ENCODE measurements at regions not wholly inside any gene's neighbourhood (a gene's known extent, or its start where the extent isn't known, plus 50 kb on each side); places are given as distances from the start of the nearest gene placed in this dataset.

DNA sequence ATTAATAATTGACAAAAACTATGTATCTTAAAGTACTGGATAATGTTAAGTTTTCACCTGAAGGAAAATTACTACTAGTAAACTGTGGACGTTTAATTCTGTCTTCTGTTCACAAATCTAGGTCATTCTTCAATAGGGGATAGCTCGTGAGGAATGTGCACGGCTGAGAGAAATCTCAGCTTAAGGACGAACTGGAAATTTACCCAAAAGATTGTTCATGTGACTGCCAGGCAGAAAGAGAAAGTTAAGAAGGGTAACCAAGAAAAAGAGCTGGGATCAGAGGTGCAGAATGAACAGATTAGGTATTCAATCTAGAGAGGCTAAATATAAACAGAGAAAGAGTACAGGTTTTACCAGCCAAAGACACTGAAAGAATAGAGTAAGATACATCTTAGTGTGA is 245.3 kb downstream of the CASP12 start:
- no peak for DNase-seq

- DNase-seq = no peak
Measured at GRCh38 chr11:104650234-104650633, 248.0 kb downstream of the CASP12 start.

GRCh38 chr11:104649002-104649401 is 249.3 kb downstream of the CASP12 start:
- DNase-seq = no peak

DNA sequence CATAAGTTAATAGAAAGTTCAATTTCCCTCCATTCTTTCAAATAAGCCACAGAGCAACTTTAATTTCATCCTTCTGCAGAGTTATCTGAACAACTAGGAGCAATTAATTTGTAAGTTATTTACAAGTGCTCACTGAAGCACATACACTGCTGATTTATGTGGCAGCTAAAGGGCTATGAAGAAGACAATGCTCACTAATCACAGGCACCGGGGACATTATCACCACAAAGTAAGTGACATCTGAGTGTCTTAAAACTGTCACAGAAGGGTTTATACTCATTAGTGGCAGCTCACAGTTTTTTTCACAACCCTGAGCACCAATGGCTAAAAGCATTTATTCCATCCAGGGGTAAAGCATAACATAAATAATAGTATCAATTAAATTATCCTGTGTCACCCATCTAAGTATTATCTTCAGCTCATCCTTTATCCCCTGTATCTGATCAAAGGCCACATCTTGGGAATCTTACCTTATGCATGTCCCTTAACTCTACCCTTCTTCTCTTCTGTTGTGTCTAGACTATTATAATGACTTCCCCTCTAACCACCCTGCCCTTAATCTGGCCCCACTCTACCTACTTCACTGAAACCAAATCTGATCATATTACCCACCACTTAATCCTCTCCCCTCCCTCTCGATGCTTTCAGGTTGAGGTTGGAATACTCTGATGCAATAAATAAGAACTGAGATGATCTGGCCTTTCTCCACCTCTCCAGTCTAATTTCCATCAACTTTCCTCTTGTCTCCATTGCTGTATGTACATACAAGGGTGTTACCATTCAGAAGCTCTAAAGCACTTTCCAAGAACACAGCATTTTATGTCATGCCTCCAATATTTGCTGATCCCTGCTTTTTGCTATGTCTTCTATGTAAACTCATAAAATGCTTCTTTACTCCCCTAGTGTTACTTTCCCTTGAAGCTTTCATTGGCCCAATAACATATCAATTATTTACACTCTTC is 252.7 kb downstream of the CASP12 start:
- no peak for DNase-seq

DNA sequence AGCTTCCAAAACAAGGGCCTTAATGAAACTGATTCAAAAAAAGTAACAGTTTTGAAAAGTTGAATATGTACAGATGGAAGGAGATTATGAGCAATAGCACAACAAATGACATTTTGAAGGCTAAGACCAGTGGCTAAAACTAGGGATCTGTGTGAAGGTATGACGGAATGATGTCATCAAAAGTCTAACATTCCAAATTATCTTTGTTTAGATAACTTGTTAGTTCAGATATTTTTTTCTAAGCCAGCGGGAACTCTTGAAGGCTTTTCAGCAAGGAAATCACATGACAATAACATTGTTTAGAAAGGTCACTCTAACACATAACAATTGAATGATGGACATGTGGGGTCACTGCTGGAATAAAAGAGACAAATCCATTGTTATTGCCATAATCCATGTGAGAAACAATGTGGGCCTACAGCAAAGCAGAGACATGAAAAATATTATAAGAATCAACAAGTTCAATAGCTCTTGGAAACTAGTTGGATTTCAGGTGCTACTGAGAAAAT is 260.5 kb downstream of the CASP12 start:
- DNase-seq = no peak

DNA sequence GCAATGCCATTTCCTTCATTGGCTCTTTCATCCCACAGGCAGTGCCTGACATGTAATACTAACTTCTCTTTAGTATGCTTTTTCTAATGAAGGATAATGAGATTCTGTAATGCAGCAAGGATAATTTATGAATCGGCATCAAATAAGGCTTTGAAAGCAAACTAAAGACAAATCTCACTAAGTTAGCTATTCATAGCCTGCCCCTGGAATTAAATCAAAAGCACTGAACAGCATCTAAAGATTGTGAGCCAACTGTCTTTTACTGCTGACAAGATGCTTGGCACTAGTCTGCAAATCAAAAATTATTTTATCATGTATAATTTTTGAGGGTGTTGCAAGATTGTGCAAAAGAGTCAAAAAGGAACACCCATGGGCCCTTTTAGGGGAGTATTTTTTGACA is 265.0 kb downstream of the CASP12 start:
- DNase-seq = no peak

- DNase-seq = no peak
Measured at GRCh38 chr11:104630352-104630751, 267.9 kb downstream of the CASP12 start.

DNA sequence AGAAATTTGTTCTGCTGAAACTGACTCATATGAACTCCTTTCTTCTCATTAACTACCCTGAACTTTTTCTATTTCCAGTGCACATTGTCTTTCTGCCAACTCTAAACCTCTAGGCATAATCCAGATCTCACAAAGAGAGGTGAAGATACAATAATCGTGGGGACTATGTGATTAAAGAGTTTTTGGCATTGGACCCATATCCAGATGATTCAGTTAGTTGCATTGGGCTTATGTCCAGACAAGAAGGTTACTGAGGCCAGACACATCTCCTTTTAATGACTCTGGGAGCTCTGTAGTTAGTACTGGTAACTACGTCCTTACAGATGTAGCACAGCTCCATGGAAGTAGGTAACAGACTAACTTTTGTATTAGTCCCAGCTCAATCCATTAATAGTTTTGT is 273.0 kb downstream of the CASP12 start:
- peak; percentile 41 for DNase-seq

DNA sequence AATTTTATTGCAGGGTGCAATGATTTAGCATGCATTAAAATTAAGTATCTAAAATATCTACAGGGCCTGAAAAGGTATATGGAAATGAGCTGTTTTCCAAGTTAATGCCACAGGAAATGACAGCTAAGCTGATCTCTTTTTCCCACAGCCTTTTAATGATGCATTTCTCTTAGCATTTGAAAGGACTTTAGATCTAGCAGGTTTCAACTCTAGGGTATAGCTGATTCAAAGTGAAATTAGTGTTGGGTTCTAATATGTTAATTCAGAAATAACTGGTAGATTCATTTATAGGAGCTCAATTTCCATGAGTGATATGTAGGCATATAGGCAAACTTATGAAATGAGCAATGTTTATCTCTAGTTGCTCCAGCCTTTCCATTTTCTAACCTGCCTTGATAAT is 274.2 kb downstream of the CASP12 start:
- no peak for DNase-seq

DNA sequence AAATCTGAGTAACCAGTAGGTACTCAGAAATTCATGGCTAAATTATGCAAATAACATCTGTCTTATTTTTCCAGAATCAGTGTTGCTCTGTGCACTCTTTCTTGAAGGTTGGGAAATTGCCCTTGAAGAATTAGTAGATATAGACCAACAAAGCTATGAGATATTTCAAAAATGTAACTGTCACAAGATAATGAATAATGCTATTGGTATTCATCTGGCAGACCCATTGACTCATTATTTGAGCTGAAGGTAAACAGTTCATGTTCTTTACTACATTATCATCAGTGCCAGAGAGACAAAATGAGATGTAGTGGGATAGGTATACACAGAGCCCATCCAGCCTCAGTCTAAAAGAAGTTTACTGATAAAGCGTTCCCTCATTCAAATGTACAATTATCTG is 274.7 kb downstream of the CASP12 start:
- peak; percentile 59 for DNase-seq

DNA sequence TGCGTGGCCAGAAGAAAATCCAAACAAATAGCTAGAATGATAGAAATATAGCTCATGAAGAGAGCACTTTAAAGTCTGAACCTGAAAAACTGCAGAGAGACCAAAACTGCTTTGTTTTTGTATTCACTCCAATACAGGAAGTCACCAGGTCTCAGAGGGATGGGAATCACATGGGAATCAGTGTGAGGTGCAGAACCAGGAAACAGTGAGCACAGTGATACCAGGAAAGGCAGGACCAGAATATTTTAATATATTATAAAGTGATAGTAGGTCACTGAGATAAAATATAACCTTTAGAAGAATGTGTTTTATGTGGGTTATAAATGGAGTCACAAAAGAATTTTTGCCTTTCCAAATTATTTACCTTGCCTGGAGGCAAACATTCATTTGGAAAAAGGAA is 277.3 kb downstream of the CASP12 start:
- no peak for DNase-seq

DNA sequence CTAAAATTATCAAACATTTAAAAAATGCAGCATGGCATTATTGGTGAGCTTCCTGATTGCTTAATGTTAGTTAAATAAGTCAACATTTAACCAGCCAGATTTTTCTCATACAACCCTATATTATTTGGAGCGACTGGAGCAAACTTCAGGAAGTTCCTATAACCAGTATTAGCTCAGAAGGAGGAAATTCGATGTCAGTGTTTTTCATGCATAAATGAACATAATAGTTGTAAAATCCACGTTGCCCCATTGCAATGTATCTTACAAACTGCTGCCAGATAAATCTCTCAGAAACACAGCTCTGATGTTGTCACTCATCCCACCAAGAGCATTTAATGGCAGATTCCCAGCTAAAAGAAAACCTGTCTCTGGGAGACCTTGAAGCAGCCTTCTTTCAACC is 278.5 kb downstream of the CASP12 start:
- DNase-seq = no peak

DNA sequence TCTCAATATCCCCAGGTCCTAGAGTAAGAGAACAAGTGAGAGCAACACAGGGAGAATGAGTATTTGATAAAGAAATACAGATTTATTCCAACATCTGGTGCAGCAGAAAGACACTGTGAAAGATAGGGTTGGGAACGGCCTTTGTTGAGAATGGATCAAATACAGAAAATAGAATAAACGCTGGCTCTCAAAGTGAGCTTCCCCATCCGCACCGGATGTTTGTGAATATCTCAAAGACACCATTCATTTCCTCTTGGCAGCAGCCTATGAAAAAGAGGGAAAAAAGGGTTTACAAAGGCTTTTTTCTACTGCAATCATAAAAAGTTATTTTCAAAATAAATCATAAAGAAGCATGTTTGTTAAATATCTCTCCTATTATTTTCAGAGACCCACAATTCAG is 279.3 kb downstream of the CASP12 start:
- DNase-seq = no peak

- DNase-seq = no peak
Measured at GRCh38 chr11:104614961-104615360, 283.3 kb downstream of the CASP12 start.

GRCh38 chr11:104614117-104614680 is 284.1 kb downstream of the CASP12 start:
- DNase-seq = no peak

DNA sequence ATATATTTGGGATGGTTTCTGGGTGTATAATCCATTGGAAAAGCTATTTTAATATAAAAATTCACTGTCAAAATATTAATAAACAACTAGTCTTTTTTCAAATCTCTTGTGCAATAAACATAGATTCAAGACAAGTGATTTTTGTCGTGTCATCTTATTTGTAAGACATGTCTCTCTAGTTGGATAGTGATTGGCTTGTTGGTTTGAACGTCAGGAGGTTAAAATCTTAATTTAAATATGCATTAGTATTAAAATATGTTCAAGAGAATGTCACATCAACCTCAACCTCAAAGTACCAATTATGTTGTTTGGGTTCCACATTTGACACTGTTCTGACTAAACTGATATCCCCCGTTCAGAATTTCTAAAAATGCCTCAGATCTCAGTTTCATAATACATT is 287.6 kb downstream of the CASP12 start:
- DNase-seq = no peak

- peak; percentile 68 for DNase-seq
Measured at GRCh38 chr11:104609311-104610085, 288.8 kb downstream of the CASP12 start.

DNA sequence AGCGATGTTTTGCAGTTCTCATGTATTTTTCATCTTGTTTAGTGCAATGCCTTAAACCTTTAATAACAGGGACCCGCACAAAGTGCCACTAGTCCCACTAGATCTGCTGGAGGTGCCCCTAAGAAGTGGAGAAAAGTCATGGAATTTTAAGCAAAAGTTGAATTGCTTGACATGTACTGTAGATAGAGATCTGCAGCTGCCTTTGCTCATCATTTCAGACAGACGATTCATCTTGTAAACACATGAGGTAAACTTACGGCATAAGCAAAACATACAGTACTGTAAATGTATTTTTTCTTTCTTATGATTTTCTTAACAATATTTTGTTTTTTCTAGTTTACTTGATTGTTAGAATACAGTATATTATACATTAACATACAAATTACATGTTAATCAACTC is 295.6 kb downstream of the CASP12 start:
- no peak for DNase-seq

DNA sequence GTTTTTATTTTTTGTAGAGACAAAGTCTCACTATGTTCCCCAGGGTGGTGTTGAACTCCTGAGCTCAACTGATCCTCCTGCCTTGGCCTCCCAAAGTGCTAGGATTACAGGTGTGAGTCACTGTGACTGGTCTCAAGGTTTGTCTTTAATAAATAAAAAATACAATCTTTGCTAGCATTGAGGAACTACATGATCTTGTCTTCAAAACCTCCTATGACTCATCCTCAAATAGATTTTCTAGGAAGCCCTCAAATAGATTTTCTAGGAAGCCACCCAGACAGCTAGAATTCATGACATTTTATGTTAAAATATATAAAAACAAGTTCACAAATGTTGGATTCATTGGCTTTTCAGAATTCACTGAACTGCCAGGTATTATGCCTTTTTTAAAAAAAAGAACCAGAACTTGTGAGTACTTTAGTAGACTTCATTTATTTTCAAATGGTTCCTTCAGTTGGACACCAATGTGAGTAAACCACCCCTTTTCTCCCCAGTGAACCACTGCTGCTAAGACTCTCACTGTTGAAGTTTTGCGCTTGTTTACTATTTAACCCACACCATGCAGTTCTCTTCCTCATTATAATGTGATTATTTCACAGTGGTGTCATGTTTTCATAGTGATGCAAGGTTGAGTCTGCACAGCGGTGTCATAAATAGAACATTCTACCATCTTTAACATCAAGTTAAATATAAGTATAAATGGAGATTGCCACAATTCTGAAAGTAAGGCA is 303.9 kb downstream of the CASP12 start:
- DNase-seq = peak; percentile 19

- DNase-seq = no peak
Measured at GRCh38 chr11:104588970-104589369, 309.3 kb downstream of the CASP12 start.

GRCh38 chr11:104588446-104588845 is 309.8 kb downstream of the CASP12 start:
- DNase-seq = no peak

- no peak for DNase-seq
Measured at GRCh38 chr11:104584823-104585222, 313.4 kb downstream of the CASP12 start.

DNA sequence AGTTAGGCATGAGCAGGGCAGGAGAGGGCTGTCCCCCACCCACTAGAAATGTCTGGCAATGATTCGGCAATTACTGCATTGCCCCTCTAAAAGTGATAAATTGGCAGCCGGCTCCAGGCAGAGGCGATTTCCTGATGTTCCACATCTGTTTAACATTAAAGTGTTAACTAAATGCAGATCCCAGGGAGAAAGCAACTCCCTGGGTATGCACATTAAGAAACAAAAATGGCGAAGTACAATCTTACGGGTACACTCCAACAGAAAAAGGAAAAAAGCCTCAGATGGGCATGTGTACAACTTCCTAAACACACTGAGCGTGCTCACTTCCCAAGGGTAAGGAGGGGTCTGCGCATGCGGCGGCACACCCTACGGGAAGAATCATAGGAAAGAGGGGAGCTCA is 314.4 kb downstream of the CASP12 start:
- DNase-seq = peak; percentile 54
